HG03139 (cell line): ENCODE measurements at regions not wholly inside any gene's neighbourhood (a gene's known extent, or its start where the extent isn't known, plus 50 kb on each side); places are given as distances from the start of the nearest gene placed in this dataset.

ENCODE experiments used
- ATAC-seq: cut with Tn5 transposase; IDR thresholded peaks from one replicate; pipeline ENCODE4 v1.9.1; 2021; ENCODE audit not compliant: unreplicated experiment

- ATAC-seq, result no peak
Observed at GRCh38 chr6:62345446-62345845, 59.4 kb upstream of the KHDRBS2 start.

- ATAC-seq, result no peak
Observed at GRCh38 chr6:62344850-62345249, 58.8 kb upstream of the KHDRBS2 start.

DNA sequence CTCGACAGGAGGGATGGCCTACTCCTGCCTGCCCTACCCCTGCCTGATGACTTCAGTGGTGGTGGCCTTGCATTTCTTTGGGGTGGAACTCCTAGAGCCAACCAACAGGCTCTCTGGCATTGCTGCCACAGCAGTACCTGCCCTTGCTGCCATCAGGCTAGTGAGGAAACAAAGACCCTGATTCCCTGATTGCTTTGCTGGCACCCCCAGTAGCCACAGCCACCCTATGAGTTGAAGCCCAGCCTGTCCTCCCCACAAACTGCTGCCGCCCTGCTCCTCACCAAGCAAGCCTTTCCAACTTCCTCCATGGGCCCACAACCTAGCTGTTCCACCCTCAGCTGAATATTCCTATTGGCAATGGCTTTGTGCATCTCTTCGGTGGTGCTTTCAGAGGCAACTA, 52.5 kb upstream of the KHDRBS2 start:
- no peak for ATAC-seq
